ENCODE measurements at regions not wholly inside any gene's neighbourhood (a gene's known extent, or its start where the extent isn't known, plus 50 kb on each side); places are given as distances from the start of the nearest gene placed in this dataset.

DNA sequence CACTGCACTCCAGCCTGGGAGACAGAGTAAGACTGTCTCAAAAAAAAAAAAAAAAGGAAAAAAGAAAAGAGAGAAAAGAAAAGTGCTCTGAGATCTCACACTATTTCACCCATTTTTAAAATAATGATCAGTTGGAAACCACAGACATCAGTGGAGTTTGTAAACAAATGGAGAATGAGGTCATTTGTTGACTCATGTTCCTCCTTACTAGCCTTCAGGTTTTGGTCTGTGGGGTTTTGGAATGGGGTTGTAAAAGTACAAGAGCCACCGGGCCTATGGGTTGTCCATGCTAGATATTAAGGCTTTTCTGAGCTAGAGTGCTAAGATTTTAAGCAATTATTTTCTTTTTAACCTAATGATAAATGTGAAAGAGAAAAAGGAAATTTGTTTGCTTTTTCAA, 104.4 kb upstream of the PRL start:
- Histone ChIP-seq H3K4me1 (ENCODE audit: insufficient read depth, low read length, severe bottlenecking) (peaks cover 18% of the 10 kb centered on the region), H3K9ac (ENCODE audit: low read length) (no peak overlapping the region), H3K9me2 (ENCODE audit: low read depth, low read length) (no peaks in the 10 kb centered on the region), H3K36me3 (ENCODE audit: insufficient read depth, low read length) (no peaks in the 10 kb centered on the region), H3F3A (ENCODE audit: insufficient read depth, low read length) (no peaks in the 10 kb centered on the region), H4K20me1 (ENCODE audit: insufficient read depth, low read length) (no peaks in the 10 kb centered on the region), H3K4me3 (ENCODE audit: low read depth, low read length, poor library complexity, severe bottlenecking) (no peak overlapping the region), H3K27ac (ENCODE audit: low read depth, low read length, poor library complexity, severe bottlenecking) (no peak overlapping the region), H2AFZ (ENCODE audit: low read length) (no peak overlapping the region), H3K9me3 (ENCODE audit: low read length) (no peaks in the 10 kb centered on the region), H3K79me2 (ENCODE audit: insufficient read depth, low read length) (no peaks in the 10 kb centered on the region), H3K4me2 (ENCODE audit: low read length) (no peak overlapping the region), H3K27me3 (ENCODE audit: insufficient read depth, low read length) (no peaks in the 10 kb centered on the region)
- TF ChIP-seq EZH2 (IDR thresholded peaks at IDR 0.05; ENCODE audit: borderline replicate concordance, low read length): no peak
- TF ChIP-seq, protein P1, sequence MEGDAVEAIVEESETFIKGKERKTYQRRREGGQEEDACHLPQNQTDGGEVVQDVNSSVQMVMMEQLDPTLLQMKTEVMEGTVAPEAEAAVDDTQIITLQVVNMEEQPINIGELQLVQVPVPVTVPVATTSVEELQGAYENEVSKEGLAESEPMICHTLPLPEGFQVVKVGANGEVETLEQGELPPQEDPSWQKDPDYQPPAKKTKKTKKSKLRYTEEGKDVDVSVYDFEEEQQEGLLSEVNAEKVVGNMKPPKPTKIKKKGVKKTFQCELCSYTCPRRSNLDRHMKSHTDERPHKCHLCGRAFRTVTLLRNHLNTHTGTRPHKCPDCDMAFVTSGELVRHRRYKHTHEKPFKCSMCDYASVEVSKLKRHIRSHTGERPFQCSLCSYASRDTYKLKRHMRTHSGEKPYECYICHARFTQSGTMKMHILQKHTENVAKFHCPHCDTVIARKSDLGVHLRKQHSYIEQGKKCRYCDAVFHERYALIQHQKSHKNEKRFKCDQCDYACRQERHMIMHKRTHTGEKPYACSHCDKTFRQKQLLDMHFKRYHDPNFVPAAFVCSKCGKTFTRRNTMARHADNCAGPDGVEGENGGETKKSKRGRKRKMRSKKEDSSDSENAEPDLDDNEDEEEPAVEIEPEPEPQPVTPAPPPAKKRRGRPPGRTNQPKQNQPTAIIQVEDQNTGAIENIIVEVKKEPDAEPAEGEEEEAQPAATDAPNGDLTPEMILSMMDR (IDR thresholded peaks at IDR 0.05; ENCODE audit: low read length): no peak

DNA sequence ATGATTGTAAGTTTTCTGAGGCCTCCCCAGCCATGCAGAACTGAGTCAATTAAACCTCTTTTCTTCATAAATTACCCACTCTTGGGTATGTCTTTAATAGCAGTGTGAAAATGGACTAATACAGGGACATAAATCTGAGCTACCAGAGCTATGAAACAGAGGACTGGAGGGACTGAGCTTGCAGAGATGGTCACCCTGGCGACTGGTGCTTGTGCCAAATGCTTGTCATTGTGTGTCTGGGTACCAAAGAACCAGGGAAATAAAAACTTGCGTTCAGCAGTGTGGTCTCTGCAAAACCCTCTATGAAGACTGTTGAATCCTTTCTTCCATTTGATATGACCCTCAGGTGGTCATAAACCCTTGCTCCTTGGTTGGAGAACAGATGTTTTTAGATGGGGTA, 105.1 kb upstream of the PRL start:
- TF ChIP-seq, protein P1 (IDR thresholded peaks at IDR 0.05; ENCODE audit: low read length): no peak
- no peak for TF ChIP-seq EZH2 (IDR thresholded peaks at IDR 0.05; ENCODE audit: borderline replicate concordance, low read length)
- Histone ChIP-seq H3F3A (ENCODE audit: insufficient read depth, low read length) (no peaks in the 10 kb centered on the region), H3K79me2 (ENCODE audit: insufficient read depth, low read length) (no peaks in the 10 kb centered on the region), H3K4me2 (ENCODE audit: low read length) (no peak overlapping the region), H2AFZ (ENCODE audit: low read length) (no peak overlapping the region), H3K27ac (ENCODE audit: low read depth, low read length, poor library complexity, severe bottlenecking) (no peak overlapping the region), H3K9me3 (ENCODE audit: low read length) (no peaks in the 10 kb centered on the region), H3K4me1 (ENCODE audit: insufficient read depth, low read length, severe bottlenecking) (peaks cover 18% of the 10 kb centered on the region), H3K9ac (ENCODE audit: low read length) (no peak overlapping the region), H3K27me3 (ENCODE audit: insufficient read depth, low read length) (no peaks in the 10 kb centered on the region), H3K9me2 (ENCODE audit: low read depth, low read length) (no peaks in the 10 kb centered on the region), H4K20me1 (ENCODE audit: insufficient read depth, low read length) (no peaks in the 10 kb centered on the region), H3K36me3 (ENCODE audit: insufficient read depth, low read length) (no peaks in the 10 kb centered on the region), H3K4me3 (ENCODE audit: low read depth, low read length, poor library complexity, severe bottlenecking) (no peak overlapping the region)

DNA sequence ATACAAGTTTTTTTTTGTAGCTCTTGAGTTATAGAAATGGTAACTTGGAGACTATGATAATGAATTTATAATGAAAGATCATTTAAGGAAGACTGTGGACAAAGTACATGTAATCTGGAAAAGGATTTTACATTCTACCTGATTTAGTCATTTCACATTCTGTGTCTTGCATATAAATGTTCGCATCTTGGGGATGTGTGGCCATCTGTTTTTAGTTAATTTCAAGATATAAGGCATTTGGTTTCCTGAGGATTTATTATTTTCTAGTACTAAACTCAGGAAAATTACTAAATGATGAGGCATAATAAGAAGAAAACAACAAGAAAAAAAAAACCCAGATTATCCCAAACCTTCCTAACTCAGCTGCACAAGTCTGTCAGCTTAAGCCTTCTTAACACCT, 112.7 kb upstream of the PRL start:
- H3F3A ChIP-seq (ENCODE audit: insufficient read depth, low read length): no peaks in the 10 kb centered on the region
- H3K36me3 ChIP-seq (ENCODE audit: insufficient read depth, low read length): no peaks in the 10 kb centered on the region
- no peaks in the 10 kb centered on the region for H4K20me1 ChIP-seq (ENCODE audit: insufficient read depth, low read length)
- TF ChIP-seq EZH2 (IDR thresholded peaks at IDR 0.05; ENCODE audit: borderline replicate concordance, low read length): no peak
- TF ChIP-seq, protein P1 (IDR thresholded peaks at IDR 0.05; ENCODE audit: low read length): no peak
- H3K4me1 ChIP-seq (ENCODE audit: insufficient read depth, low read length, severe bottlenecking): no peaks in the 10 kb centered on the region
- no peaks in the 10 kb centered on the region for H3K79me2 ChIP-seq (ENCODE audit: insufficient read depth, low read length)
- no peaks in the 10 kb centered on the region for H3K9me3 ChIP-seq (ENCODE audit: low read length)
- H3K9ac ChIP-seq (ENCODE audit: low read length): no peak overlapping the region
- H3K27me3 ChIP-seq (ENCODE audit: insufficient read depth, low read length): no peaks in the 10 kb centered on the region
- H3K27ac ChIP-seq (ENCODE audit: low read depth, low read length, poor library complexity, severe bottlenecking): no peak overlapping the region
- H3K9me2 ChIP-seq (ENCODE audit: low read depth, low read length): no peaks in the 10 kb centered on the region
- H2AFZ ChIP-seq (ENCODE audit: low read length): no peak overlapping the region
- no peak overlapping the region for H3K4me2 ChIP-seq (ENCODE audit: low read length)
- H3K4me3 ChIP-seq (ENCODE audit: low read depth, low read length, poor library complexity, severe bottlenecking): no peak overlapping the region
